BLaER1 treated with 17β-estradiol and CSF1 and Interleukin-3, amounts not matched to agents 10 nM and 100 nM (cell line): ENCODE measurements at regions not wholly inside any gene's neighbourhood (a gene's known extent, or its start where the extent isn't known, plus 50 kb on each side); places are given as distances from the start of the nearest gene placed in this dataset.

Source experiments
- H3K27ac ChIP-seq, 11 experiments: shearing (Covaris generic); formaldehyde crosslinking; 2 replicates each; pipeline ENCODE4 v1.8.1; 2022
- H3K27me3 ChIP-seq, 11 experiments: shearing (Covaris generic); formaldehyde crosslinking; 2 replicates each; pipeline ENCODE4 v1.8.1; 2022
- H3K36me3 ChIP-seq, 11 experiments: shearing (Covaris generic); formaldehyde crosslinking; 2 replicates each; pipeline ENCODE4 v1.8.1; 2022
- H3K4me1 ChIP-seq, 10 experiments: shearing (Covaris generic); formaldehyde crosslinking; 2 replicates each; pipeline ENCODE4 v1.8.1; 2022
- H3K4me2 ChIP-seq, 11 experiments: shearing (Covaris generic); formaldehyde crosslinking; 2 replicates each; pipeline ENCODE4 v1.8.1; 2022
- H3K4me3 ChIP-seq, 10 experiments: shearing (Covaris generic); formaldehyde crosslinking; 2 replicates each; pipeline ENCODE4 v1.8.1; 2022
- H3K9ac ChIP-seq, 11 experiments: shearing (Covaris generic); formaldehyde crosslinking; 2 replicates each; pipeline ENCODE4 v1.8.1; 2022
- H3K9me3 ChIP-seq, 11 experiments: shearing (Covaris generic); formaldehyde crosslinking; replicated peaks in 1 of 11; 2 replicates each; pipeline ENCODE4 v1.8.1; 2022
- H4K20me1 ChIP-seq, 11 experiments: shearing (Covaris generic); formaldehyde crosslinking; 2 replicates each; pipeline ENCODE4 v1.8.1; 2022
- Cebpa-rat ChIP-seq, 11 experiments: shearing (Covaris generic); IDR thresholded peaks; 2 replicates each; pipeline ENCODE4 v1.8.1; 2022

GRCh38 chr4:164293743-164294142, 460.2 kb upstream of the SMIM31 start:
- Histone ChIP-seq H3K36me3 (no peaks in the 10 kb centered on the region), H4K20me1 (no peaks in the 10 kb centered on the region), H3K9me3 (no peaks in the 10 kb centered on the region), H3K9ac (no peak overlapping the region), H3K4me3 (no peak overlapping the region), H3K4me2 (no peak overlapping the region), H3K4me1 (no peaks in the 10 kb centered on the region), H3K27me3 (no peaks in the 10 kb centered on the region), H3K27ac (no peak overlapping the region)
- TF ChIP-seq Cebpa-rat (IDR thresholded peaks at IDR 0.05), result no peak

GRCh38 chr4:164301430-164301829, 452.5 kb upstream of the SMIM31 start:
- H3K36me3 ChIP-seq, result no peaks in the 10 kb centered on the region
- no peaks in the 10 kb centered on the region for H3K4me1 ChIP-seq
- H3K9me3 ChIP-seq, result no peaks in the 10 kb centered on the region
- no peaks in the 10 kb centered on the region for H3K27me3 ChIP-seq
- no peak overlapping the region for H3K27ac ChIP-seq
- no peak overlapping the region for H3K9ac ChIP-seq
- no peak for TF ChIP-seq Cebpa-rat (IDR thresholded peaks at IDR 0.05)
- no peak overlapping the region for H3K4me3 ChIP-seq
- H4K20me1 ChIP-seq, result no peaks in the 10 kb centered on the region
- H3K4me2 ChIP-seq, result no peak overlapping the region

- no peak for TF ChIP-seq Cebpa-rat (IDR thresholded peaks at IDR 0.05)
- no peaks in the 10 kb centered on the region for H4K20me1 ChIP-seq
- no peaks in the 10 kb centered on the region for H3K4me1 ChIP-seq
- no peaks in the 10 kb centered on the region for H3K36me3 ChIP-seq
- no peak overlapping the region for H3K27ac ChIP-seq
- H3K27me3 ChIP-seq, result no peaks in the 10 kb centered on the region
- no peak overlapping the region for H3K9ac ChIP-seq
- H3K4me2 ChIP-seq, result no peak overlapping the region
- no peak overlapping the region for H3K4me3 ChIP-seq
- H3K9me3 ChIP-seq, result no peaks in the 10 kb centered on the region
These were observed 449.8 kb upstream of the SMIM31 start for GRCh38 chr4:164304101-164304639.

- Histone ChIP-seq H3K36me3 (no peaks in the 10 kb centered on the region), H3K9me3 (no peaks in the 10 kb centered on the region), H3K27me3 (no peaks in the 10 kb centered on the region), H3K4me3 (no peak overlapping the region), H3K27ac (no peak overlapping the region), H3K4me1 (no peaks in the 10 kb centered on the region), H4K20me1 (no peaks in the 10 kb centered on the region), H3K9ac (no peak overlapping the region), H3K4me2 (no peak overlapping the region)
- TF ChIP-seq Cebpa-rat (IDR thresholded peaks at IDR 0.05), result no peak
These were observed 449.1 kb upstream of the SMIM31 start for GRCh38 chr4:164304861-164305260.

GRCh38 chr4:164307262-164307661, 446.7 kb upstream of the SMIM31 start:
- no peaks in the 10 kb centered on the region for H4K20me1 ChIP-seq
- no peaks in the 10 kb centered on the region for H3K9me3 ChIP-seq

GRCh38 chr4:164312671-164313070, 441.3 kb upstream of the SMIM31 start:
- H3K9ac ChIP-seq, result no peak overlapping the region
- peaks cover 0 to 11% (median 0%) of the 10 kb centered on the region in 10 experiments; a peak in 4 of 20 replicates for H3K4me1 ChIP-seq
- no peak overlapping the region for H3K4me2 ChIP-seq
- H3K9me3 ChIP-seq, result no peaks in the 10 kb centered on the region
- no peaks in the 10 kb centered on the region for H4K20me1 ChIP-seq
- no peak overlapping the region for H3K27ac ChIP-seq
- TF ChIP-seq Cebpa-rat (IDR thresholded peaks at IDR 0.05), result no peak
- H3K4me3 ChIP-seq, result no peak overlapping the region
- no peaks in the 10 kb centered on the region for H3K36me3 ChIP-seq
- H3K27me3 ChIP-seq, result no peaks in the 10 kb centered on the region

More at GRCh38 chr4:164307262-164307661, 446.7 kb upstream of the SMIM31 start:
- Histone ChIP-seq H3K27ac (no peak overlapping the region), H3K4me1 (no peaks in the 10 kb centered on the region), H3K9ac (no peak overlapping the region), H3K4me3 (no peak overlapping the region), H3K27me3 (no peaks in the 10 kb centered on the region), H3K36me3 (no peaks in the 10 kb centered on the region), H3K4me2 (no peak overlapping the region)
- TF ChIP-seq Cebpa-rat (IDR thresholded peaks at IDR 0.05), result no peak

- Histone ChIP-seq H3K4me2 (peak overlapping the region in 1 of 11 experiments; percentile 32; a peak in 1 of 22 replicates), H3K9ac (no peak overlapping the region), H3K4me3 (no peak overlapping the region), H3K27ac (no peak overlapping the region), H3K4me1 (peaks cover 0 to 11% (median 0%) of the 10 kb centered on the region in 10 experiments; a peak in 4 of 20 replicates), H3K27me3 (no peaks in the 10 kb centered on the region), H4K20me1 (no peaks in the 10 kb centered on the region), H3K36me3 (no peaks in the 10 kb centered on the region), H3K9me3 (no peaks in the 10 kb centered on the region)
- TF ChIP-seq Cebpa-rat (IDR thresholded peaks at IDR 0.05), result no peak
These were observed 440.1 kb upstream of the SMIM31 start for GRCh38 chr4:164313853-164314252.

GRCh38 chr4:164318350-164318749, 435.6 kb upstream of the SMIM31 start:
- Histone ChIP-seq H4K20me1 (no peaks in the 10 kb centered on the region), H3K27me3 (no peaks in the 10 kb centered on the region), H3K4me2 (no peak overlapping the region), H3K27ac (no peak overlapping the region), H3K4me3 (no peak overlapping the region), H3K9ac (no peak overlapping the region), H3K36me3 (no peaks in the 10 kb centered on the region), H3K4me1 (peaks cover 0 to 9% (median 0%) of the 10 kb centered on the region in 10 experiments; a peak in 4 of 20 replicates), H3K9me3 (no peaks in the 10 kb centered on the region)
- no peak for TF ChIP-seq Cebpa-rat (IDR thresholded peaks at IDR 0.05)

GRCh38 chr4:164319688-164320087, 434.2 kb upstream of the SMIM31 start:
- Histone ChIP-seq H3K27me3 (no peaks in the 10 kb centered on the region), H3K4me1 (no peaks in the 10 kb centered on the region), H4K20me1 (no peaks in the 10 kb centered on the region), H3K4me2 (no peak overlapping the region), H3K36me3 (no peaks in the 10 kb centered on the region), H3K9ac (no peak overlapping the region), H3K27ac (no peak overlapping the region), H3K9me3 (no peaks in the 10 kb centered on the region), H3K4me3 (no peak overlapping the region)
- TF ChIP-seq Cebpa-rat (IDR thresholded peaks at IDR 0.05), result no peak

- no peak overlapping the region for H3K4me3 ChIP-seq
- no peaks in the 10 kb centered on the region for H4K20me1 ChIP-seq
- no peaks in the 10 kb centered on the region for H3K4me1 ChIP-seq
- H3K27me3 ChIP-seq, result no peaks in the 10 kb centered on the region
- no peak overlapping the region for H3K9ac ChIP-seq
- H3K4me2 ChIP-seq, result no peak overlapping the region
- H3K36me3 ChIP-seq, result no peaks in the 10 kb centered on the region
- TF ChIP-seq Cebpa-rat (IDR thresholded peaks at IDR 0.05), result no peak
- H3K9me3 ChIP-seq, result no peaks in the 10 kb centered on the region
- H3K27ac ChIP-seq, result no peak overlapping the region
These were observed 433.1 kb upstream of the SMIM31 start for GRCh38 chr4:164320847-164321246.
